CD14-positive monocyte (primary cell): ENCODE measurements at regions not wholly inside any gene's neighbourhood (a gene's known extent, or its start where the extent isn't known, plus 50 kb on each side); places are given as distances from the start of the nearest gene placed in this dataset.

ENCODE experiments used
- DNase-seq, 3 donors: peaks; one replicate each; pipeline ENCODE4 v3.0.0-alpha.2; 2011 to 2022
- H2AFZ ChIP-seq: 2 replicates; pipeline ENCODE4 v1.6.0; 2012; ENCODE audit warnings: mild to moderate bottlenecking, low read depth, low read length, inconsistent platforms; ENCODE audit not compliant: insufficient read depth, poor library complexity, severe bottlenecking
- H3K27ac ChIP-seq, 2 donors: 1 replicate in 1 of 2; 2 replicates in 1 of 2; pipeline ENCODE4 v1.5.1; 2012 to 2013; ENCODE audit warnings: low read length in 2 of 2, control low read depth in 1 of 2, inconsistent platforms in 1 of 2, low read depth in 1 of 2, mild to moderate bottlenecking in 1 of 2
- H3K27me3 ChIP-seq, 2 donors: one replicate each; pipeline versions ENCODE4 v1.6.0 to v1.6.1; 2011 to 2013; ENCODE audit warnings: low read length in 2 of 2; ENCODE audit not compliant: control insufficient read depth in 2 of 2, insufficient read depth in 2 of 2
- H3K36me3 ChIP-seq, 2 donors: replicated peaks in 1 of 2; 1 replicate in 1 of 2; 2 replicates in 1 of 2; pipeline versions ENCODE4 v1.5.1 to v1.6.1; 2012 to 2013; ENCODE audit warnings: low read length in 2 of 2, control low read depth in 1 of 2, inconsistent platforms in 1 of 2, mild to moderate bottlenecking in 1 of 2; ENCODE audit not compliant: insufficient read depth in 2 of 2, control insufficient read depth in 1 of 2
- H3K4me1 ChIP-seq, 2 donors: 1 replicate in 1 of 2; 2 replicates in 1 of 2; pipeline versions ENCODE4 v1.5.1 to v1.6.1; 2012 to 2013; ENCODE audit warnings: low read length in 2 of 2, control low read depth in 1 of 2, inconsistent platforms in 1 of 2, mild to moderate bottlenecking in 1 of 2, moderate library complexity in 1 of 2; ENCODE audit not compliant: insufficient read depth in 2 of 2, control insufficient read depth in 1 of 2
- H3K4me2 ChIP-seq: replicated peaks from 2 replicates; pipeline ENCODE3; 2012; ENCODE audit warnings: low read length, moderate library complexity, mild to moderate bottlenecking; ENCODE audit not compliant: poor library complexity, severe bottlenecking; ENCODE audit errors: extremely low read depth
- H3K4me3 ChIP-seq, 3 experiments: fragments of 200-600 bp in 1 of 3; sonication (generic) in 1 of 3; replicated peaks in 1 of 3; 1 replicate in 2 of 3; 2 replicates in 1 of 3; pipeline ENCODE4 v1.5.1; 2011 to 2013; ENCODE audit warnings: low read length in 3 of 3, mild to moderate bottlenecking in 3 of 3, control low read depth in 2 of 3, low read depth in 2 of 3, inconsistent platforms in 1 of 3, moderate library complexity in 1 of 3
- H3K79me2 ChIP-seq: 2 replicates; pipeline ENCODE4 v1.6.0; 2012; ENCODE audit warnings: mild to moderate bottlenecking, control low read depth, inconsistent platforms, low read length, moderate library complexity; ENCODE audit not compliant: insufficient read depth
- H3K9ac ChIP-seq: 2 replicates; pipeline ENCODE4 v1.6.0; 2017; ENCODE audit warnings: low read length, mild to moderate bottlenecking; ENCODE audit not compliant: insufficient read depth, poor library complexity, severe bottlenecking
- H3K9me3 ChIP-seq, 2 donors: replicated peaks in 1 of 2; 1 replicate in 1 of 2; 2 replicates in 1 of 2; pipeline versions ENCODE4 v1.5.1 to v1.6.1; 2012 to 2013; ENCODE audit warnings: low read length in 2 of 2, control low read depth in 1 of 2; ENCODE audit not compliant: control insufficient read depth in 1 of 2, insufficient read depth in 1 of 2
- H4K20me1 ChIP-seq: 2 replicates; pipeline ENCODE4 v1.6.0; 2012; ENCODE audit warnings: mild to moderate bottlenecking, low read length, control low read depth, moderate library complexity; ENCODE audit not compliant: insufficient read depth
- H3K27ac Mint-ChIP-seq, 7 donors: one replicate each; pipeline ENCODE4 v1.8.0; 2020; ENCODE audit warnings: mild to moderate bottlenecking in 7 of 7, mixed read lengths in 7 of 7, moderate library complexity in 6 of 7, inconsistent platforms in 2 of 7
- H3K27me3 Mint-ChIP-seq, 3 donors: one replicate each; pipeline ENCODE4 v1.8.0; 2021 to 2022; ENCODE audit warnings: low read depth in 3 of 3, mild to moderate bottlenecking in 3 of 3, mixed read lengths in 3 of 3, moderate library complexity in 3 of 3, inconsistent platforms in 1 of 3
- H3K36me3 Mint-ChIP-seq, 2 donors: one replicate each; pipeline ENCODE4 v1.8.0; 2020; ENCODE audit warnings: mixed read lengths in 2 of 2, inconsistent platforms in 1 of 2, mild to moderate bottlenecking in 1 of 2
- H3K4me1 Mint-ChIP-seq: one replicate; pipeline ENCODE4 v1.8.0; 2020; ENCODE audit warnings: mild to moderate bottlenecking, mixed read lengths
- H3K4me3 Mint-ChIP-seq, 2 donors: one replicate each; pipeline ENCODE4 v1.8.0; 2020; ENCODE audit warnings: mild to moderate bottlenecking in 2 of 2, mixed read lengths in 2 of 2, moderate library complexity in 1 of 2
- H3K9me3 Mint-ChIP-seq, 7 donors: one replicate each; pipeline ENCODE4 v1.8.0; 2020 to 2022; ENCODE audit warnings: mixed read lengths in 7 of 7, mild to moderate bottlenecking in 6 of 7, moderate library complexity in 6 of 7, inconsistent platforms in 2 of 7
- WGBS: methylation state at CpG from one replicate; pipeline ENCODE4 v1.1.5; 2013; ENCODE audit warnings: missing lambda C conversion rate; ENCODE audit not compliant: insufficient coverage; 5-methylcytosine and 5-hydroxymethylcytosine counted together
- intact Hi-C, 2 donors: fragments of 100-400 bp; cut with micrococcal nuclease; formaldehyde crosslinking; loops; one replicate each; pipeline versions ENCODE4 v1.15.0 to v1.15.1; 2023
- TF ChIP-seq, protein P1 (sequence below): fragments of 200-600 bp; IDR thresholded peaks from one replicate; pipeline ENCODE4 v1.8.0; 2022; ENCODE audit warnings: antibody characterized with exemption, mild to moderate bottlenecking

DNA sequence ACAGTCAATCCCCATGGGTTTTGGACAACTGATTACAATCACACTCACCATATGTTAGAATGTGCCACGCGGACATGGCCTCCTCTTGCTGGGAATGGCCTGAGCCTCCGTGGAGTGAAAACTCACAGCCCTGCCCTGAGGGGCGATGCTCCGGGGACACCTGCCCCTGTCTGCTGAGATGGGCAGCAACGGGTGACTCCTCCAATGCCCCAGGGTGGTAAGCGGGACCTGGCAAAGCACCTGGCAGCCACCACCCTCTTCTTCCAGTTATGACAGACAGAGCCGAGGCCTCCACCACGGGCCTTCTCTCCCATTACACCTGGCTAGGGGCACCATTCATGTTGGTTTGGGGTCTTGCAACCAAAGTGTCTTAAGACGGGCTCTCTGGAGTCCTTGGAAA, 94.9 kb upstream of the COL5A1 start:
- H3K36me3 Mint-ChIP-seq, result no peaks in the 10 kb centered on the region

DNA sequence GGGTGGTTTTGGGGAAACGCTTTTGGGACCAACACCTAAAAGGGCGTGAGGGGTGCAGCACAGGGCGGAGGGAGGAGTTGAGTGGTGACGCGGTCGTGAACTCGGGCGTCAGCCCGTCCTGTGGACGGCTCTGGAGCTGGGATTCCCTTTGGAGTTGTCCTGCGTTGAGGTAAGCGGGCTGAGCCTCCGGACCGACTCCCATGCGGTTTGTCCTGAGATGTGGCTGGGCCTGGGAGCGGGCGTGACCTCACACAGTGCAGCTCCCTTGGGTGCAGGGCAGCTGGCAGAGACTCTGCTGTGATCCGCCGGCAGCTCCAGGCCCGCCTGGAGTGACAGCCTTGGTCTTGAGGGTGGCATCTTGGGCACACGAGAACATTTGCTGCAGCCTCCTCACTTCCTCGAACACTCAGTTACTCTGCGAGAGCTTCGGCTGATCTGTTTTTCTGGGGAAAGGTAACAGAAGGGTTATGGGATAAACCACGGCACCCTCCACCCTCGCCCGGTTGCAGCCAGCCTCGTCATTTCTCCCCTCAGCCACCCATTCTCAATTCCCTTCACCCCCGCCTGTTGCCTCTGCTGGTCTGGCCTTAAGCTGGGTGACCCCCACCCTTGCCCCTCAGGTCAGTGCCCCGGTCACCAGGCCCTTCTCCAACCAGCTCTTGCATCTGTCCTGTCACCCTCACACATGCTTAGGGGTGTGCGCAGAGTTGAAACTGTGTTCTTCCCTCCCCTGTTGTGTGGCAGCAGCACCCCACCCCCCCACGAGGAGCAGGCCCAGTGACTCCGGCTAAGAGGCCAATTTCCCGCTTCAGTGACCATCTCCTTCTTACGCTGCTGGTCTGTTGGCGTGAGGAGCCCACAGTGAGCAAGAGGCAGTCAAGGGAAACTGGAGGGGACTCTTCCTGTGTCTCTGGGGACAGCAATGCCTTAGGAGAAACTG, 94.2 kb upstream of the COL5A1 start:
- Mint-ChIP-seq H3K36me3 (no peaks in the 10 kb centered on the region), H3K4me3 (no peak overlapping the region), H3K4me1 (peaks cover 10% of the 10 kb centered on the region), H3K27me3 (peaks cover 8 to 17% (median 11%) of the 10 kb centered on the region in 3 donors), H3K27ac (no peak overlapping the region), H3K9me3 (peaks cover 0 to 3% (median 0%) of the 10 kb centered on the region in 7 donors)
- Histone ChIP-seq H3K4me3 (no peak overlapping the region), H3K27me3 (peaks cover 0 to 13% of the 10 kb centered on the region in 2 donors), H4K20me1 (no peaks in the 10 kb centered on the region), H3K4me2 (no peak overlapping the region), H3K4me1 (no peaks in the 10 kb centered on the region), H3K9me3 (no peaks in the 10 kb centered on the region), H2AFZ (no peak overlapping the region), H3K9ac (no peak overlapping the region), H3K27ac (no peak overlapping the region), H3K79me2 (no peaks in the 10 kb centered on the region), H3K36me3 (no peaks in the 10 kb centered on the region)
- DNase-seq, result no peak
- TF ChIP-seq, protein P1, sequence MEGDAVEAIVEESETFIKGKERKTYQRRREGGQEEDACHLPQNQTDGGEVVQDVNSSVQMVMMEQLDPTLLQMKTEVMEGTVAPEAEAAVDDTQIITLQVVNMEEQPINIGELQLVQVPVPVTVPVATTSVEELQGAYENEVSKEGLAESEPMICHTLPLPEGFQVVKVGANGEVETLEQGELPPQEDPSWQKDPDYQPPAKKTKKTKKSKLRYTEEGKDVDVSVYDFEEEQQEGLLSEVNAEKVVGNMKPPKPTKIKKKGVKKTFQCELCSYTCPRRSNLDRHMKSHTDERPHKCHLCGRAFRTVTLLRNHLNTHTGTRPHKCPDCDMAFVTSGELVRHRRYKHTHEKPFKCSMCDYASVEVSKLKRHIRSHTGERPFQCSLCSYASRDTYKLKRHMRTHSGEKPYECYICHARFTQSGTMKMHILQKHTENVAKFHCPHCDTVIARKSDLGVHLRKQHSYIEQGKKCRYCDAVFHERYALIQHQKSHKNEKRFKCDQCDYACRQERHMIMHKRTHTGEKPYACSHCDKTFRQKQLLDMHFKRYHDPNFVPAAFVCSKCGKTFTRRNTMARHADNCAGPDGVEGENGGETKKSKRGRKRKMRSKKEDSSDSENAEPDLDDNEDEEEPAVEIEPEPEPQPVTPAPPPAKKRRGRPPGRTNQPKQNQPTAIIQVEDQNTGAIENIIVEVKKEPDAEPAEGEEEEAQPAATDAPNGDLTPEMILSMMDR, result no peak
- intact Hi-C loops, result no loop called here
- 95% methylated on average over 29 of the region's 36 CpGs for WGBS

More for the DNA sequence above, 94.9 kb upstream of the COL5A1 start:
- Histone ChIP-seq H3K9me3 (no peaks in the 10 kb centered on the region), H3K36me3 (no peaks in the 10 kb centered on the region), H3K4me1 (no peaks in the 10 kb centered on the region), H3K4me2 (no peak overlapping the region), H3K27me3 (peaks cover 0 to 12% of the 10 kb centered on the region in 2 donors), H3K79me2 (no peaks in the 10 kb centered on the region), H2AFZ (no peak overlapping the region), H3K9ac (no peak overlapping the region), H3K4me3 (no peak overlapping the region), H3K27ac (no peak overlapping the region), H4K20me1 (no peaks in the 10 kb centered on the region)
- intact Hi-C loops, result no loop called here
- TF ChIP-seq, protein P1, result no peak
- WGBS, result 90% methylated on average over 2 of the region's 10 CpGs
- DNase-seq, result no peak
- H3K9me3 Mint-ChIP-seq, result peaks cover 0 to 3% (median 0%) of the 10 kb centered on the region in 7 donors
- H3K4me3 Mint-ChIP-seq, result no peak overlapping the region
- H3K27me3 Mint-ChIP-seq, result peaks cover 5 to 12% (median 9%) of the 10 kb centered on the region in 3 donors
- H3K27ac Mint-ChIP-seq, result no peak overlapping the region
- peaks cover 4% of the 10 kb centered on the region for H3K4me1 Mint-ChIP-seq
